ENCODE measurements at regions not wholly inside any gene's neighbourhood (a gene's known extent, or its start where the extent isn't known, plus 50 kb on each side); places are given as distances from the start of the nearest gene placed in this dataset.

DNA sequence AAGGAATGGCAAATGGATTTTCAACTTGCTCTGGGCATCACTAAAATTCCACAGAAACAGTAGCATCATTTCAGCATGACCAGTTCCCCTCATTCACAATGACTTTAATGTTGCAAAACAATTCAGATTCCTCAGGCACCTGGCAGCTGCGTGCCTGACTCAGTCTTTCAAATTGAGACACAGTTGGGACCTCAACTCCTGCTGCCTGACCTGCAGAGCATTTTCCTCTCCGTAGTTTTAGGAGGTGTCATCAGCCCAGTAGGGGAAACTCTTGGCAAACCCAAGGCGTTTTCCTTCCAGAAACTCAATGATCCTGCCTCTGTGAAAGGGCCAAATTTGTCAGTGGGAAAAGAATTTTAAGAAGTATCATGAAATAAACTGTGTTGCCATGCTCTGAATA, 388.9 kb downstream of the SPRY1 start:
- peaks cover 0 to 27% of the 10 kb centered on the region in 2 donors for H3K27me3 Mint-ChIP-seq (ENCODE audit: low read depth in 2 of 2)
- no peaks in the 10 kb centered on the region for H3K9me3 ChIP-seq (ENCODE audit: control insufficient read depth, insufficient read depth, low read length)
- H3K36me3 ChIP-seq (ENCODE audit: control insufficient read depth, insufficient read depth, low read length) = no peaks in the 10 kb centered on the region
- H3K4me1 ChIP-seq (ENCODE audit: control insufficient read depth, insufficient read depth, low read length) = no peaks in the 10 kb centered on the region
- DNase-seq = no peak
- H3K27ac Mint-ChIP-seq = no peak overlapping the region
- WGBS (ENCODE audit: insufficient coverage) = 84% methylated on average over 3 of the region's 3 CpGs
- H3K27me3 ChIP-seq (ENCODE audit: control insufficient read depth, insufficient read depth, low read length) = no peaks in the 10 kb centered on the region
- TF ChIP-seq, protein P1, sequence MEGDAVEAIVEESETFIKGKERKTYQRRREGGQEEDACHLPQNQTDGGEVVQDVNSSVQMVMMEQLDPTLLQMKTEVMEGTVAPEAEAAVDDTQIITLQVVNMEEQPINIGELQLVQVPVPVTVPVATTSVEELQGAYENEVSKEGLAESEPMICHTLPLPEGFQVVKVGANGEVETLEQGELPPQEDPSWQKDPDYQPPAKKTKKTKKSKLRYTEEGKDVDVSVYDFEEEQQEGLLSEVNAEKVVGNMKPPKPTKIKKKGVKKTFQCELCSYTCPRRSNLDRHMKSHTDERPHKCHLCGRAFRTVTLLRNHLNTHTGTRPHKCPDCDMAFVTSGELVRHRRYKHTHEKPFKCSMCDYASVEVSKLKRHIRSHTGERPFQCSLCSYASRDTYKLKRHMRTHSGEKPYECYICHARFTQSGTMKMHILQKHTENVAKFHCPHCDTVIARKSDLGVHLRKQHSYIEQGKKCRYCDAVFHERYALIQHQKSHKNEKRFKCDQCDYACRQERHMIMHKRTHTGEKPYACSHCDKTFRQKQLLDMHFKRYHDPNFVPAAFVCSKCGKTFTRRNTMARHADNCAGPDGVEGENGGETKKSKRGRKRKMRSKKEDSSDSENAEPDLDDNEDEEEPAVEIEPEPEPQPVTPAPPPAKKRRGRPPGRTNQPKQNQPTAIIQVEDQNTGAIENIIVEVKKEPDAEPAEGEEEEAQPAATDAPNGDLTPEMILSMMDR (IDR thresholded peaks at IDR 0.05) = no peak
- H3K4me3 ChIP-seq (ENCODE audit: low read length) = no peak overlapping the region
- H3K4me1 Mint-ChIP-seq = no peaks in the 10 kb centered on the region
- H3K9me3 Mint-ChIP-seq = peaks cover 0 to 3% of the 10 kb centered on the region in 2 donors
- H3K4me3 Mint-ChIP-seq = no peak overlapping the region
- no peak for ATAC-seq
- no peaks in the 10 kb centered on the region for H3K36me3 Mint-ChIP-seq
- no peak overlapping the region for H3K27ac ChIP-seq (ENCODE audit: low read length)
- intact Hi-C loops (cut with micrococcal nuclease) = no loop called here

DNA sequence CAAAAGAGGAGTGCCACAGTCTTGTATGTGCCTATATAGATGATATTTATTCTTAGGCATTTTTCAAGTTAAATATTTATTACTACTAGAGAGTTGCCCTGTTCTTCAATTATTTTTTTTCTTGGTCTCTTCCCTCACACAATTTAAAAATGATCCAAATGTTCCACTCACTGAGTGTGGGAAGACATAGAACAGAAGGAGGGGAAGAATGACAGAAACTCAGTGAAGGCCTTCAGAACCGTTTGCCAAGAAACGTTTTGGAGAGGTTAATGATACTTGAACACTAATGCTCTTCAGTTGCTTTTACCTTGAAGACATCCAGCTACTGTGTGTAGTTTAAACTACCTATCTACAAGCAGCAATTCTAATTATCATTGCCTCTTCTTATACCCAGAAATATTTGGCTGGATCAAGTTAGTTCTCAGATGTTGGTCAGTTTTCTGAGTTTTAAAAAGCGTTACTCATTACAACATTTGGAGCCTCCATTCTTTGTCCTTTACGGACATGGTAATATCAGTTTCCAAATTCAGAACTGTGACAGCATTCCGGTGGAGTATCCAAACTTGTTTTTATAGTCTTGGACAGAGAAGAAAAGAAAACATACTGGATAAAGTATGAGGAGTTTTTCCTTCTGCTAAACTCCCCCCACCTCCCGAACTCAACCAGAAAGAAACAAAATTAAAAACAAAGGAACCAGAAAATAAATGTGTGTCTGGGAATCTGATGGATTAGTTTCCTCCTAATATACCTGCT, 389.7 kb downstream of the SPRY1 start:
- Mint-ChIP-seq H3K4me3 (no peak overlapping the region), H3K27ac (no peak overlapping the region), H3K4me1 (no peaks in the 10 kb centered on the region), H3K36me3 (no peaks in the 10 kb centered on the region), H3K9me3 (peaks cover 0 to 3% of the 10 kb centered on the region in 2 donors), H3K27me3 (ENCODE audit: low read depth in 2 of 2) (peaks cover 0 to 27% of the 10 kb centered on the region in 2 donors)
- intact Hi-C loops (cut with micrococcal nuclease) = no loop called here
- TF ChIP-seq, protein P1 (IDR thresholded peaks at IDR 0.05) = no peak
- ATAC-seq (no peak), DNase-seq (no peak)
- Histone ChIP-seq H3K36me3 (ENCODE audit: control insufficient read depth, insufficient read depth, low read length) (no peaks in the 10 kb centered on the region), H3K27ac (ENCODE audit: low read length) (no peak overlapping the region), H3K27me3 (ENCODE audit: control insufficient read depth, insufficient read depth, low read length) (no peaks in the 10 kb centered on the region), H3K4me3 (ENCODE audit: low read length) (no peak overlapping the region), H3K4me1 (ENCODE audit: control insufficient read depth, insufficient read depth, low read length) (no peaks in the 10 kb centered on the region), H3K9me3 (ENCODE audit: control insufficient read depth, insufficient read depth, low read length) (no peaks in the 10 kb centered on the region)
- WGBS (ENCODE audit: insufficient coverage) = 96% methylated on average over 5 of the region's 6 CpGs

DNA sequence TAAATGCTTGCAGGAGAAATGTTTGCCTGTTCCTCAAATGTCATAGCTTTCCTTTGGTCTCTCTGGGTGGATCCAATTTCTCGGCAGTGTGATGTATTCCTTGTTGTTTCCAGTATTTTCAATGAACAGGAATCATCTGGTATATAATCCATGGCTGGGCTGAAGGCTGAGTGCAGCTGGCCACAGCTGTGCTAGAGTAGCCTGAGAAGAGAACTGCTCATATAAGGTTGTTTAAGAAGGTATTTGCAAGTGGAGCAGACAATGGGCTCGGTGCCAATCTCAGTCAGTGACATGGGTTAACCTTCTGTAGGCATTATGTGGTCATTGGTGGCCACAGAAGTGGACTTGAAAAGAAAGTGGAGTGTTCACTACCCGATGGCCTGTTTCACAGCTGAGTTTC, 390.3 kb downstream of the SPRY1 start:
- Histone ChIP-seq H3K9me3 (ENCODE audit: control insufficient read depth, insufficient read depth, low read length) (no peaks in the 10 kb centered on the region), H3K27me3 (ENCODE audit: control insufficient read depth, insufficient read depth, low read length) (no peaks in the 10 kb centered on the region), H3K4me3 (ENCODE audit: low read length) (no peak overlapping the region), H3K27ac (ENCODE audit: low read length) (no peak overlapping the region), H3K36me3 (ENCODE audit: control insufficient read depth, insufficient read depth, low read length) (no peaks in the 10 kb centered on the region), H3K4me1 (ENCODE audit: control insufficient read depth, insufficient read depth, low read length) (no peaks in the 10 kb centered on the region)
- Mint-ChIP-seq H3K36me3 (no peaks in the 10 kb centered on the region), H3K4me1 (no peaks in the 10 kb centered on the region), H3K27me3 (ENCODE audit: low read depth in 2 of 2) (peaks cover 0 to 27% of the 10 kb centered on the region in 2 donors), H3K4me3 (no peak overlapping the region), H3K9me3 (peaks cover 0 to 3% of the 10 kb centered on the region in 2 donors), H3K27ac (no peak overlapping the region)
- TF ChIP-seq, protein P1 (IDR thresholded peaks at IDR 0.05) = no peak
- DNase-seq = no peak
- intact Hi-C loops (cut with micrococcal nuclease) = no loop called here
- 51% methylated on average over 3 of the region's 3 CpGs for WGBS (ENCODE audit: insufficient coverage)
- ATAC-seq = no peak
